DMS153 treated with DMSO at 0.1 percent for 48 hours (cell line): ENCODE measurements at regions not wholly inside any gene's neighbourhood (a gene's known extent, or its start where the extent isn't known, plus 50 kb on each side); places are given as distances from the start of the nearest gene placed in this dataset.

Source experiments
- DNase-seq: peaks from one replicate; lab custom pipeline; 2025; ENCODE audit not compliant: unreplicated experiment; lab: John Stamatoyannopoulos, UW

GRCh38 chr4:136935305-136935704 is 597.0 kb downstream of the PCDH18 start:
- no peak for DNase-seq

- no peak for DNase-seq
These were observed 597.7 kb downstream of the PCDH18 start for GRCh38 chr4:136934601-136935000.

GRCh38 chr4:136931781-136932180 is 600.5 kb downstream of the PCDH18 start:
- no peak for DNase-seq

- no peak for DNase-seq
These were observed 603.3 kb downstream of the PCDH18 start for GRCh38 chr4:136928957-136929411.

GRCh38 chr4:136927172-136927571 is 605.1 kb downstream of the PCDH18 start:
- DNase-seq, result no peak

- no peak for DNase-seq
These were observed 607.1 kb downstream of the PCDH18 start for GRCh38 chr4:136925203-136925602.

- no peak for DNase-seq
These were observed 610.2 kb downstream of the PCDH18 start for GRCh38 chr4:136922066-136922465.

GRCh38 chr4:136920092-136920881 is 612.0 kb downstream of the PCDH18 start:
- DNase-seq, result no peak

- DNase-seq, result no peak
These were observed 613.5 kb downstream of the PCDH18 start for GRCh38 chr4:136918772-136919171.

- no peak for DNase-seq
These were observed 614.8 kb downstream of the PCDH18 start for GRCh38 chr4:136917312-136918110.

GRCh38 chr4:136909626-136910025 is 622.7 kb downstream of the PCDH18 start:
- DNase-seq, result peak; percentile 43

GRCh38 chr4:136908122-136908521 is 624.2 kb downstream of the PCDH18 start:
- no peak for DNase-seq

- no peak for DNase-seq
These were observed 631.6 kb downstream of the PCDH18 start for GRCh38 chr4:136900696-136901095.

GRCh38 chr4:136898590-136899248 is 633.6 kb downstream of the PCDH18 start:
- no peak for DNase-seq

- no peak for DNase-seq
These were observed 638.7 kb downstream of the PCDH18 start for GRCh38 chr4:136893573-136893972.

GRCh38 chr4:136881666-136882065 is 650.6 kb downstream of the PCDH18 start:
- no peak for DNase-seq

GRCh38 chr4:136873555-136873954 is 658.7 kb downstream of the PCDH18 start:
- no peak for DNase-seq

- DNase-seq, result no peak
These were observed 664.8 kb downstream of the PCDH18 start for GRCh38 chr4:136867465-136867864.

GRCh38 chr4:136865526-136865925 is 666.8 kb downstream of the PCDH18 start:
- DNase-seq, result no peak

- DNase-seq, result peak; percentile 76
These were observed 667.6 kb downstream of the PCDH18 start for GRCh38 chr4:136864604-136865185.

GRCh38 chr4:136863756-136864155 is 668.5 kb downstream of the PCDH18 start:
- peak; percentile 20 for DNase-seq
